ENCODE measurements at regions not wholly inside any gene's neighbourhood (a gene's known extent, or its start where the extent isn't known, plus 50 kb on each side); places are given as distances from the start of the nearest gene placed in this dataset.

DNA sequence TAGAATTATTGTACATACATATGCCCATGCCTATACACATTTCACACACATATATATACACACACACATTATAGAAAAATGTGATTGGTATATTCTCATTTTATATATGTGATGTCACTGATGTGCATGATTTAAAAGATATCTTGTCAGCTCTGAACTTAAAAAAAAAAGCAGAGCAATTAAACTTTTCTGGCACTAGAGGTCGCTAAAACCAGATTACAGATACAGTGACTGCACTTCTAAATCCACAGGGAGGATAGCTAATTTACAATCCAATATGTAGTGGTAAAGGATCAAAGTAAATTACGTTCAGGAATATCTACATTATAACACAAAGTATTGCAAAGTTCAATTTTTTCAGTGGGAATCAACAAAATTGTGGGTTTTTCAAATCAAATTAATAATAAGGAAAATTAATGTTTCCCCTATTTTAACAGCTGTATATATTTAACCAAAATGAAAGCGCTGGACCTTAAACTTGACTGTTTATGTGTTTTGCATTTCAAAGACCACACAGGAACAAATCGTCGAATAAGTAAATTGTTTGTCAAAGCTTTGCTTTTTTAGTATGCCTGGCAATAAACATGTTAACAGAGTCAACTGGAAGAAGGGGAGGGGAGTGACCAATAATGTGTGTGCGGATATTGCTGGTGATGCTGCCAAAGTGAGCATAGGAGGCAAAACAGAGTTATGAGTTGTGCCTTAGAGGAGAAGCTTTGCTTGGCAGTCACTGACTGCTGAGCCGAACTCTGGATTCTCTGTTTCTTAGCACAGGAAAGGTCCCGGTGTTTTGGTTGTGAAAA is 1201.4 kb upstream of the C9orf72 start:
- no peak for DNase-seq

DNA sequence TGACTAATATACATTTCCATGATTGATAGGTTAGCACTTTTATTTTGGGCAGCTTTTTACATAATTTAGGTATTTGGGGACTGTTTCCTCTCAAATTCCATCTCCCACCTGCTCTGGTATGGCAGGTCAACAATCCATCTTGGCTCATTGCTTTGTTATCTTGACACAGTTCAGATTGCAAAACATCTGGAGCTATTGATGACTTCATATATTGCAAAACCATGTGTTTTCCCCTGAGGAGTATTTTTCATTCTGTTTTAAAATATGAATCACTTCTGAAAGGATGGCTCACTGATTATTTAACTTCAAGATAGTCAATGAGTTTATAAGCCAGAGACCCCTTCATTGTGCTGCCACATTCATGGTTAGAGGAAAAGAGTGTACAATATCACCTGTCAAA is 1206.0 kb upstream of the C9orf72 start:
- no peak for DNase-seq

DNA sequence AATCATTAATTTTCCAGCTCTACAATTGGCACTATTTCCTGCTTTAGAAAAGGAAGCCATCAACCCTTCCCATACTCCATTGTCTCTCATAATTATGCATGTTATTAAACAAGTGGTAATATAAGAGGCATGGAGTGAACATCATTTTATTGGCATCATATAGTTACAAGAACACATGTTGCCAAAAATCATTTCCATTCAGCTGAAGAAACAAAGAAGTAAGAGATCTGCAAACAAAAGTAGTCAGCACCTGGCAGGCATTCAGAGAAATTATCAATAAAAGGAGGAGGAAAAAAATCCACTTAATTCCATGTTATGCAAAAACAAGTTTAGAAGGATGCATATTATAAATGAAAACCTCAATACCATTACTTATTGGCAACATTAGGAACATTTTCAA is 1208.2 kb upstream of the C9orf72 start:
- DNase-seq: no peak

DNA sequence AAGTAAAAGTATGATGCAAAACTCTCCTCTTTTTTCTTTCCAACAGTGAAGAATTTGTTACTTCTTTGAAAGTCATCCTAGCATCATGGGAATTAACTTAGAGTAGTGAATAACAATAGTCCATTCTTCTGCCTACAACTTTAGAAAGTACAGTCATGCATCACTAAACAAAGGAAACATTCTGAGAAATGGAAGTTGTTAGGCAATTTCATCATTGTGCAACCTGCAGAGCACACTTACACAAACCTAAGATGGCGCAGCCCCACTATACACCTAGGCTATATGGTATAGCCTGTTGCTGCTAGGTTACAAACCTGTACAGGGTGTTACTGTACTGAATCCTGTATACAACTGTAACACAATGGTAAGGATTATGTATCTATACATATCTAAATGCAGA is 1209.3 kb upstream of the C9orf72 start:
- DNase-seq: no peak

DNA sequence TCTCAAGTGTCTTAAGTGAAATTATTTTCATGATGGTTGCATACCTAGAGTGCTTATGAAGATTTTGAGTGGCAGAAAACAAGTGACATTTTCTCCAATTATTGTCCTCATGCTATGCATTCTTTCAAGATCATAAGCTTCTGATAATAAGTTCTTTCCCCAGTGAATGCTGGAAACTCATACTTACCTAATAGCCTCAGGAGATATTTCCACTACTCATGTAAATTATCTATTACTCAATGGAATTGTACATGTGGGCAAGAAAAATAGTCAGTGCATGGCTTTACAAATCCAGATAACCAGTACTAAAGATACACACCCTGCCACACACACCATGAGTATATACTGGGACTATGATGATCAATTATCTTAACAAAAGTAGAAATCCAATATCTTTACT is 1219.4 kb upstream of the C9orf72 start:
- DNase-seq: no peak

DNA sequence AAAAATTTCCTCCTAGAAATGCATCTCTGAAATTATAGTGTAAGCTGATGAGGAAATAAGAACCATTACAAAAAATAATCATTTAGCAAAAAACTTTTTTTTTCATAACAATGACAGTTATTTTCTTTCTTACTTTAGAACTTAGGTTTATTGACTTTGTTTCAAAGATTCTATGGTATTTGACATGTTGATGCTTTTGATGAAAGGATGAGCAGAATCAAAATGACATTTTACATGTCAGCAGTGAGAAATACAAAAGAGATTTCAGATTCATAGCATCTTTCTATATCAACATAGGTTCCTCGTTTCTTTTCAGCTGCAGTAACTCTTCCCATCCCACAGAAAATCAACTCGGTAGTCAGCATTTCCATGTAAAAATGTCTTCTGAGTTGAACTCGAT is 1226.6 kb upstream of the C9orf72 start:
- no peak for DNase-seq

DNA sequence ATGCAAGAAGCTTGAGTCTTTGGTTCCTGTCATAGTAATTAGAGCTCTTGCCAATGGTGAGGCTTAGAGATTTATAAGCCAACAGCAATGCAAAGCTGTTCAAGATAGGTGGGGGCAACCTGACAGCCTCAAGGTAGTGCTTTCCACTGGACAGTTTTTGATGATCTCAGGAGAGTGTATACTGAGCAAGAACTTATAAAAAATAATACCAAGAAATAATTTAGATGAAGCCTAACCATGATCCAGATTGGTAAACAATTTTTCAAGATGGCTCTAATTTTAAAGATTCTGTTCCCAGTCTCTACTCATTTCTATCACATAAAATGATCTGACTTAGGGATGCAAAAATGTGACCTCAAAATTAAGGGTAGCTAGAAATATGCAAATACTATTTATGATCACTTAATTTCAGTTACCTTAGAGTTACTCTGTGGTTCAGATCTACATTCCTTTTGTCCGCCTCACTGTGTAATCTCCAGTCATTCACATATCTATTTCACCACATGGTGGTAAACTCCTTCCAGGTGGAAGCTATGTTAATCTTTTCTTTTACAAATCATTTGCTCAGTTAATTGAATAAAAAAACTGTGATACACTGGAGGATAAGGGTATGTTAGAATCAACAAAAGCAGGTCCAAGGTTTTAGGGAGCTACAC is 1228.0 kb upstream of the C9orf72 start:
- DNase-seq: no peak

DNA sequence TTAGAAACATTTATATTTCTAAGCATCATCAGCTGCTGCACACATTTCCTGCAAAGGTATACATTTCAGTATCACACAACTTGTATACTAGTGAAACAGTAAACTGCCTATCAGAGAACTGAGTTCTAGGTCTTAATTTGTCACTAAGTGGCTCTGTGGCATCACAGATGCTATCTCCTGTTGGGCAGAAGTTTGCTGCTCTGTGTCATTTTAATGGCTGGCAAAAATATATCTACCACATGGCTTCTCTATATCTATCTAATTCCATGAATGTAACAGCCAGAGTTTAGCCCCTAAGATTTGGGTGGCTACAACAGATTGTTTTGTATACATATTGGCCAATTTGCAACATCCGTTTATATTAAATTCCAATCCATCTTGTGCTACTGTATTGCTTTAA is 1231.9 kb upstream of the C9orf72 start:
- no peak for DNase-seq

DNA sequence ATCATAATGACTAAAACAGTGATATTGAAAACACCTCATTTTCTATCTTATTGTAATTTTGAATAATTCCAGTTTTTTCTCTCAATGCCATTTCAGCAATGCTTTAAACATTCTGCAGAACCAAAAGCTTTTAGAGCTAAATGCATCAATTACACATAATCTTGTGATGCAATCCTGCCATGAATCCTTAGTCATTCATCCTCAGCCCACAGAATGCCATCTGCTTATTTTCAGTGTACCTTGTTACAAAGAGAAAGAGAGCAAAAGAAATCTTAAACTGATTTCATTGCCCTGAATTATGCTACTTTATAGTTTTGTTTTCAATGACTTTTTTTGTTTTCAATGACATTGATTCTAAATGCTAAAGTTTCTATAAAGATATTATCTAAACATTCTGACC is 1234.8 kb upstream of the C9orf72 start:
- no peak for DNase-seq

DNA sequence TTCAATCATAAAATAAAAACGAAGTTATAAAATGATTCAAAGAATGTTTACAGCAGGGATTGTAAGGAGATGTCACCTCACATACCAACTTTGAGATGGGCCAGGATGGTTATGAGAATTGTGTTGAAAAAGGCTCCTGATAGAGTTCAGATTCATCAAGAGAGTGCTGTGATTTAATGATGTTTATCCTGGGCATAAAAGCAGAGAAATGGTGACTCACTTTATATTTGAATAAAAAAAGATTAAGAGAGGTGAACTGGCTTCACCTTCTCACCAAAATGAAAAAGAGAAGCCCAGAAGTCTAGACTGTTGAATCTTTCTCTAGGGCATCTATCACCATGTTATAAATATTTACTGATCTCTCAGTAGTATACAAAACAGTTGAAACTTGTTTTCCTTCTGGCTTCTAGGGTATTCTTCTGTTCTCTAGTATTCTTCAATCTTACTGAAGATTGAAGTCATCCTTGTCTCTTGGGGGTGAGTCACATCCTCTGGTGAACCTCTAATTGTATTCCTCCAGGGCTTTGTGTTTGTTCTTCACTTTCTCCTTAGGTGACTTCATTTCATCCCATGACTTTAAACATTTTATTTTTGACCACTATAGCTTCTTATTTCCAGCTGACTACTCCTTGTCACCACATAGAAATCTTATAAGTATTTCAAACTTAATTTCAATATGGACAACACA is 1237.3 kb upstream of the C9orf72 start:
- DNase-seq: no peak

DNA sequence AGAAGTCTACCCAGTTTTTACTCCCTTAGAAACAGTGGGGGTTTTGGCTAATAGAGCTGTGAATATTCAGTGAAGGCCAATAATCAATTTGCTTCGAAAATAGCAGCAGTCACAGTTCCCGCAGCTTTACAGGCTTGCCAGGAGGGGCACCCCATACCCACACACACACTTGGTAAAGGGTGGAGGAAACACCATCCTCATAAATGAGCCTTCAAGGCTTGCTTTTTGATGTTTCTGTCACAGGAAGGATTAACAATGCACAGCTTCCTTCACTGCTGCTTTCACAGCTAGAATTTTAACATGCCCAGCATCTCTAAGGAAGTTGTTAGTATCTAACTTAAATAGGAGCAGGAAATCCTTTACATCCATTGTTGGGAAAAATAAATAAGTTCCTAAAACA is 1247.5 kb upstream of the C9orf72 start:
- no peak for DNase-seq

DNA sequence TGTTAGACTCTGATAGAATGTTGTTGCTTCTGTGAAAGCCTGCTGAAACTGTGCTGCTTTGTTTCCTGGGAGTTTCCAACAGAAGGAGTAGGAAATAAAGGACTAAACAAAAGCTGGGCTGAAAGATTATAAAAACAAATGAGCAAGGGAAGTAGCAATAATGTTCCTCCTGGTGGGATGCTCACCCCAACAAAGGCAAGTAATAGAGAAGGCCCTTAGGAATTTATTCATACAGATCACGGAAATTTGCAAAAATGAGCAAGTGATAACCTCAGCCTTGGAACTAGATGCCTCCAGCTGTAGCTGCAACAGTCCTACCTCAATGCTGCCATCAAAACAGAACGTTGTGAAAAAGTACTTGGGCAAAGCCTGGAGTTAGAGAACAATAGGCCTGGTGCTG is 1248.0 kb upstream of the C9orf72 start:
- DNase-seq: no peak

DNA sequence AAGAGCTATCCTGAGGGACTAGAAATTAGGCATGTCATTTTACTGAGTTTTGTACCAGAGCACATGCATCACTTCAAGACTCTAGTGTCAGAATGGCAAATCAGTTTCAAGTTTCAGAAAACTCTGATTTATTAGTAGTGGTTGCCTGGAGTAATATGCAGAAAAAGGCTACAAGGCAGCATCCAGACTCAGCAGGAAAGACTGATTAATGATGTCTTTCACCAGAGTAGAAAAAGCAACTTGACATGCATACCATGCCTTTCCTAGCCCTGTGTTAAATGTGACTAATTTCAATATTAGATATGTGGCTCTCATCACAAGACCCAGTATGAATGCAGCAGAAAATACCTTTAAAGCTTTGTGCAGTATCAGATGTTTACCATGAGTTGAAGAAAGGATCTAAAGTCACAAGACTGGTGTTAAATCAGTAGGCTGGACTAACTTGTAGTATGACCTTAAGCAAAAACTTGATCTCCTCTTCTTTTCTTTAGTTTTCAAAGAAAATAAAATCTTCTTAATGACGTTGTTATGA is 1251.2 kb upstream of the C9orf72 start:
- DNase-seq: no peak

DNA sequence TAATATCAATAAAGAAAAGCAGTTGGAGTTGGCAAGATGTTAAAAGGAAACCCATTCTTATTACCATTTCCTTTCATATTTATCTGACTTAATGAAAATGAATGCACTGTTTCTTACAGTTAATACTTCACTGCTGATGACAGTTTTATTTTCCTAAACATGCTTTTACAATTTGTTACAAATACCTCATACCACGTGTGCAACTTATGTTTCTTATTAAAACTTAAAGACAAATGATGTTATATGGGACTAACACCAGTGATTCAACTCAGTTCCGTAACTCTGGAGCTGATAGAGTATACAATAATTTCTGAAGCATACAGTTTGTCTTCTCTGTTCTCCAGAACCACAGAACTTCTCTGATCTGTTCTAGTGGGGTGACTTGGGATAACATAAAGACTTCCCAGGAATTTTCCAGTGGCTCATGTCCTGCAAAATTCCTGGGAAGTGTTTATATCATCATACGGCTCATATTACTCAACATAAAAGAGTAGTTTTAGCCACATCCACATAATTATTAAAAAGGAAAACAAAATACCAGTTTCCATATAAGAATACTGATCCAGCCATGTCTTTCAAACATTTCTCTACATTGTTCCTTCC is 1259.0 kb upstream of the C9orf72 start:
- DNase-seq: no peak

DNA sequence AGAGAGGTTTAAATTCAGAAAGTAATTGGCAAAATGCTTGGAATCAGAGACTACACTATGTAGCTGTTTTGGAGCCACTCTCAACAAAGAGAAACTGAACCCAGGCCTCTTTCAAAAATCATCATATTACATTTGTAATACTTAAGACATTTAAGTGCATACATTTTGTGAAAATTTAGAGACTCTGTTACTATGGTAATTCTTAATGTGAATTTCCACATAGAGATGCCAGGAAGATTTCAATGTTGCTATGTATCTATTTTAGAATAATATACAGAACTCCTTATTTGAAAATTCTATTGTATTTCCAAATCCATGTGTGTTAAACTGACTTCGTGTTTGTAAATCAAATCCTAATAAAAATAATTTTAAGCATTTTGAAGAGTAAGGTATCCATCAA is 1260.9 kb upstream of the C9orf72 start:
- DNase-seq: no peak

DNA sequence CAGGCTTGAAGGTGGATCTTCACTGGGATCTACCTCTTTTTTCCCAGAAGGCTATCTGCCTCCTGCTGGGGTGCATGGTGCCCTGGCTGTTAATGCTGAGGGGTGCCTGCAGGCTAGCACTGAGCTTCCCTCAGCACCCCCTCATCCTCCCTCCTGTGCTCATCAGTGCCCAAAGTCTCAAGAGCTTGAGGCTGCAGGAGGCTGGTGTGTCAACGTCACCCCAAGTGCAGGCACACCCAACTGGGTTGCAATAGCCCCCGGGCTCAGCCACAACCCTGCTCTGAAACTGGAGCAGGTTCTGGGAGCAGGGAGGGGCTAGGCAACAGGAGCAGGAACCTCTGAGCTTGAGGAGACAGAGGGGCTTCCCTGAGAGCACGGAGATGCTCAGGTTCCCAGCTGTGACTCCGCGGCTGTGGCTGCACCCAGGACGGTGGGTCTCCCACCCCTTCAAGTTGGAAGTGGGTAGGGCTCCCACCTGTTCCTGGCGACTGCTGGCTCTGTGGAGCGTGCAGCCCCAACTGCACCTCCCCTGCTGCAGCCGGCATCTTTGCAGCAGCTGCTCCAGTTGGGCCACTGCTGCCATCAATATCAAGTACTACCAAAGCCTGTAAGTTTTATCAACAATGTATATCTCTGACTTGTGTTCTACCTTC is 1266.6 kb upstream of the C9orf72 start:
- no peak for DNase-seq

DNA sequence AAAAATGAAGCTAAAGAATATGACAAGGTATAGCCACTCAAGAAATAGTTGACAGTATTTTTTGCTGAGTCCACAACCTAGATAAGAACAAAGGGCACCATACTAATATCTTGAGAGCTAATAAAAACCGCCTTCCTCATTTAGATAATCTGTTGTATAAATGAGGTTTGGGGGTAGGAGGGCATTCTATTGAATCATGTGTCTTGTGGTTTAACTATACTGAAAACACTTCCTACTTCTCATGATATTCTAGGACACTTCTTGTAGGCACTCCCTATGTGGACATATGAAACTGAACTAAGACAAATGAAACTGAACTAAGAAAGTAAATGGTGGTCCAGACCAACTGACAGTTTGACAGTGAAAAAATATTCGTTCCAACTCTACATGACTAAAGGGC is 1268.5 kb upstream of the C9orf72 start:
- no peak for DNase-seq

DNA sequence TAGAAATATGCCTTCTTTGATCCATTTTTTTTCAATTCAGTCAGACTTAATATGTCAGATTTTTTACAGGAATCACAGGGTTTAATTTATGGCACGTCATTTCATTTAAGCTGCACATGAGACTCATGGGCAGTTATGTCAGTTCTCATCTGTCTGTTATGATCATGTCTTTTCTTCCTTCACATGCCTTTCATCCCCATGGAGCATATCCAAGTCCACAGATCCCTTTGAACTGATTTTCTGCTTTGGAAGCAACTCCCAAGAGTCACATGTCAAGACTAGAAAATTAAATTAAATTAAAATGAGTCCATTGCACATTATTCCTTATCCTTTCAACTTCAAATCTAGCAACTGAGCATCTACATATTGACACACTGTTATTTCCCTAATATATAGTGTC is 1274.0 kb upstream of the C9orf72 start:
- DNase-seq: no peak

DNA sequence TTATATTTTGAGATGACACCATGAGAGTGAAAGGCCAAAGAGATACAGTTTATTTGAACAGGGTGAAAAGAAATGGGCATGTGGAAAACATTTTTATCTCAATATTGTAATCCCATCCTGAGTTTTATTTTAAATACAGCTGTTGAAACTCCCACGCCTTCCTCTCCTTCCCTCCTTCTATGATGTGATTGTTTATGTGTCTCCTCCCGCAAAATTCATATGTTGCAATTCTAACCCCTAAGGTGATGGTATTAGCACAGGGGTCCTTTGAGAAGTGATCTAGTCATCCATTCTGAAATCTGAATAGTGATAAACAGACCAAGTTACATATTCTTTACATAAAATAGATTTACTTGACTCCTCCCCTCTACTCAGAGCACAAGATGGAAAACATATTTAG is 1275.4 kb upstream of the C9orf72 start:
- no peak for DNase-seq

DNA sequence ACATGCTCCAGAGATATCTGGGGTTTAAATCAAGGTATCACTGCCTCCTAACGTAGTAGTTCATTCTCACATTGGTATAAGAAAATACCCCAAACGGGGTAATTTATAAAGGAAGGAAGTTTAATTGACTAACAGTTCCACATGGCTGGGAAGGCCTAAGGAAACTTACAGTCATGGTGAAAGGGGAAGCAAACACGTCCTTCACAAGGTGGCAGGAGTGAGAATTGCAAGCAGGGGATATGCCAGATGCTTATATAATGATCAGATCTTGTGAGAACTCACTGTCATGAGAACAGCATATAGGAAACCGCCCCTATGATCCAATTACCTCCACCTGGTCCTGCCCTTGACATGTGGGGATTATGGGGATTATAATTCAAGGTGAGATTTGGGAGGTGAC is 1280.2 kb upstream of the C9orf72 start:
- DNase-seq: no peak

DNA sequence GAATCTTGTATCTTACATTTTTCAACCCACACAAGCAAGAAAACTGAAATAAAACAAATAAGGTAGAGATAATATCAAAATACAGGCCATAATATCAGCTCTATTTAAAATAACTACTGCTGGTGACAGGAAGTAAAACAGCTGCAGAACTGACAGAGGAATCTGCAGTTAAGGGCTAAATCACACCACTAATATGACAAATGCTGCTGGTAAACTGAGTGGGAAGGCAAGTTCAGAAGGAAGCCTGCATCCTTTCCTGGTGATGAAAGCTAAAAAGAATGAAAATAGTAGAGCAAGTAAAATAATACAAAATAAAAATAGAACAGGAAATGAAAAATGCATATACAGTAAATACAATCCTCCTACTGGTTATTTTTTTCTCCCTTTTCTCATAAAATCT is 1293.7 kb upstream of the C9orf72 start:
- no peak for DNase-seq

DNA sequence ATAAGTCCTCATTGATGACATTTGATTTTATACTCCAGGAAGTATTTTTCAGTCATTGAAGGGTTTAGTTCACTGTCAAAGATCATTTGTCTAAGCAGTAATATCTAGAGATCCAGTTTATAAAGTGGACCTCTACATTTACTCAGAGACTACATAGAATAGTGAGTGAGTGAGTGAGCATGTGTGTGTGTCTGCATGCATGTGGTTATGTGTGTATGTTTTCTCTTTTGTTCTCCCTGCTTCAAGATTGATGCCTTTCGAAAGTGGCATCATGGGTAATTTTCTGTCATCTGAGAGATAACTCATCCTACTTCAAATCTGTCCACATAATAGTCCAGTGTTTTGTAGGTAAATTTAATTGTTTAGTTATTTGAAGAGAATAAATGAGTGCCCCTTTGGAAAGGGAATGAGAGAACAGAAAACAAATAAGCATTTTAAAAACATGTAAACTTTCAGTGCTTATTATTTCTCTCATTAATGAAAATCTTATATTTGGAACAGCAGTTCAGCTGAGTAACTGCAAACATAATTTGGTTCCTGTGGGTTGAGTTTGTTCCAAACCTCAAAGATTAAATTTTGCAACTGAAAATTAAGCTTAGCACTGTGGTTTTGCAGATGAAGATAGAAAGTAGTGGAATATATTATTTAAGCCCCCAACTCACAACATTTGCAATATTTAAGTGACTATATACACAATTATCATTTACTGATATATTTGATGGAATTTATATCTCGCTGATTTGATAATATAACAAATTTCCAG is 1295.1 kb upstream of the C9orf72 start:
- DNase-seq: no peak

Measured in cerebellar nuclear complex (tissue), 1 donor.